GM19043 (cell line): ENCODE measurements at regions not wholly inside any gene's neighbourhood (a gene's known extent, or its start where the extent isn't known, plus 50 kb on each side); places are given as distances from the start of the nearest gene placed in this dataset.

ENCODE experiments used
- ATAC-seq: cut with Tn5 transposase; IDR thresholded peaks from one replicate; pipeline ENCODE4 v1.9.1; 2021; ENCODE audit warnings: low read depth; ENCODE audit not compliant: unreplicated experiment

GRCh38 chr4:160159457-160159856 is 1056.6 kb downstream of the RAPGEF2 start:
- ATAC-seq, result no peak

GRCh38 chr4:160161026-160161425 is 1058.1 kb downstream of the RAPGEF2 start:
- ATAC-seq, result no peak

- ATAC-seq, result no peak
Measured at GRCh38 chr4:160175064-160175643, 1072.3 kb downstream of the RAPGEF2 start.

GRCh38 chr4:160180211-160180610 is 1077.3 kb downstream of the RAPGEF2 start:
- no peak for ATAC-seq

DNA sequence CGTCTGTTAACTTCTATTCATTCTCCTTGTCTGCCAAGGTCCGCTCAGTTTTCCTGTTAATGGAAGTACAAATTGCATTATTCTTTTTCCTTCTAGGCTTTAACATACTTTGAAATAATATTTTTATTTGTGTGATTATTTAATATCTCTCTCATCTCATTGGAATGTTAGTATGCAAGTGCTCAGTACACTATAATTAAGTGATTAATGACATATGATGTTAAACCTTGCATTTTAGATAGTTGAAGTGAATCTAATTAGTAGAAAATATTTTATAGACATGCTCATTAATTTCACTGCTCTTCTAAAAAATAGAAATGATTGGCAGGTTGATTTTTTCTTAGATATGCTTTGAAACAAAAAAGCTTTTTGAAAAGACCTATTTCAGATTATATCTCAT is 1079.8 kb downstream of the RAPGEF2 start:
- ATAC-seq, result no peak

DNA sequence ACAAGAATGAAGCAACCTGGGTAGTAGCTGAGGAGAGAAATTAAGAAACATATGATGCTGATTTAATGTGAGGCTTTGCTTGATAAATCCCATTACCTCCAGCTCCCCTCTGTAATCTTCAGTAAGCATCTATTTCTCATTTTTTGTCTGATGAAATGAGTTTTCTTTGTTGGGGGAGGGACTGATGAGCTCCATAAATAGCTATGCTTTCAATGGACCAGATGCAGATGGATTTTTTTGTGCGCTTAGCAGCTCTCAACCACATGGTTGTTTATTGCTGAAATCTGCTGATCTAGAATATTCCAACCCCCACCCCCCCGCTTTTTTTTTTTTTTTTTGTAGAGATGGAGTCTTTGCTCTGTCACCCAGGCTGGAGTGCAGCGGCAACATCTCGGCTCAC is 1082.0 kb downstream of the RAPGEF2 start:
- no peak for ATAC-seq

- no peak for ATAC-seq
Measured at GRCh38 chr4:160193787-160194186, 1090.9 kb downstream of the RAPGEF2 start.

GRCh38 chr4:160194716-160195115 is 1091.8 kb downstream of the RAPGEF2 start:
- no peak for ATAC-seq

DNA sequence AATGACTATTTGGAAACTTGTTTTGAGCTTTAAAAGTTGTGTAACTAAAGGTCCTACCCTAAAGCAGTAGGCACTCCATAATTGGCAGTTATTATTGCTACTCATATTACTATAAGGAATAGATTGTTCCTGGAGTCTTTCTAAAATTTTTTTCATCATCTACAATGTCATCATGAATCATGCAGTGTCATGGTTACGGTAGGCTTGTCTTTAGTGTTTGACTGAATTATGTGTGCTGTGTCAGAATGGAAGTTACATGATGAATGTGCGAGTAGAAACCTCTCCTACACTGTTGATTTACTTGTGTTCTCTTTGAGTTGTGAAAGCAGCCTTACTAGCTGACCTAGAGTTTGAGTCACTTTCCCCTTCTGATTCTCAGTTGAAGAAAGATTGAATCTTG is 1099.9 kb downstream of the RAPGEF2 start:
- ATAC-seq, result no peak

GRCh38 chr4:160212078-160212477 is 1109.2 kb downstream of the RAPGEF2 start:
- ATAC-seq, result no peak

- ATAC-seq, result no peak
Measured at GRCh38 chr4:160213366-160213765, 1110.5 kb downstream of the RAPGEF2 start.

DNA sequence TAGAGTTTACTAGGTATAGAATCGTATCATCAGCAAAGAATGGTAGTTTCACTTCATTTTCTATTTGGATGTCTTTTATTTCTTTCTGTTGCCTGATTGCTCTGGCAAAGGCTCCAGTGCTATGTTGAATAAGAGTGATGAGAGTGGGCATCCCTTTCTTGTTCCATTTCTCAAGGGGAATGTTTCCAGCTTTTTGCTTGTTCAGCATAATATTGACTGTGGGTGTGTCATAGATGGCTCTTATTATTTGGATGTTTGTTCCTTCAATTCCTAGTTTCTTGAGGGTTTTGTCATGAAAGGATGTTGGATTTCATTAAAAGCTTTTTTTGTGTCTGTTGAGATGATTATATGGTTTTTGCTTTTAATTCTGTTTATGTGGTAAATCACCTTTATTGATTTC is 1114.5 kb downstream of the RAPGEF2 start:
- ATAC-seq, result no peak

DNA sequence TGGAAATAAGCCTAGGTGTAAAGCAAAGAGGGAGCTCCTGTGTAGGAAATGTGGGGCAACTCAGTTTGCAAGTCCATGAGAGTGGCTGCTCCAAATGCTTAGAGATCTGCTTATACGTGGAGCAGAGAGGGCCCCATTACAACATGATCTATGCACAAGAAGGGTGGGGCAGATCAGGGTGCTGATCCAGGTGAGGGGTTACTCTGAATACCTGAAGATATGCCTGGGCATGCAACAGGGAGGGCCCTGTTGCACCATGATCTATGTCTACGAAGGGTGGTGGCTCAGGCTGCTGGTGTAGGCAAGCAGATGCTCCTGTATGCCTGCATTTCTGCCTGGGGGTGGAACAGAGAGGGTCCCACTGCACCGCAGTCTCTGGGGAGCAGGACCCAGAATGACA is 1121.2 kb downstream of the RAPGEF2 start:
- no peak for ATAC-seq

- no peak for ATAC-seq
Measured at GRCh38 chr4:160233141-160233540, 1130.3 kb downstream of the RAPGEF2 start.

- ATAC-seq, result no peak
Measured at GRCh38 chr4:160235285-160235684, 1132.4 kb downstream of the RAPGEF2 start.

- no peak for ATAC-seq
Measured at GRCh38 chr4:160235771-160236170, 1132.9 kb downstream of the RAPGEF2 start.

GRCh38 chr4:160238790-160239189 is 1135.9 kb downstream of the RAPGEF2 start:
- no peak for ATAC-seq

DNA sequence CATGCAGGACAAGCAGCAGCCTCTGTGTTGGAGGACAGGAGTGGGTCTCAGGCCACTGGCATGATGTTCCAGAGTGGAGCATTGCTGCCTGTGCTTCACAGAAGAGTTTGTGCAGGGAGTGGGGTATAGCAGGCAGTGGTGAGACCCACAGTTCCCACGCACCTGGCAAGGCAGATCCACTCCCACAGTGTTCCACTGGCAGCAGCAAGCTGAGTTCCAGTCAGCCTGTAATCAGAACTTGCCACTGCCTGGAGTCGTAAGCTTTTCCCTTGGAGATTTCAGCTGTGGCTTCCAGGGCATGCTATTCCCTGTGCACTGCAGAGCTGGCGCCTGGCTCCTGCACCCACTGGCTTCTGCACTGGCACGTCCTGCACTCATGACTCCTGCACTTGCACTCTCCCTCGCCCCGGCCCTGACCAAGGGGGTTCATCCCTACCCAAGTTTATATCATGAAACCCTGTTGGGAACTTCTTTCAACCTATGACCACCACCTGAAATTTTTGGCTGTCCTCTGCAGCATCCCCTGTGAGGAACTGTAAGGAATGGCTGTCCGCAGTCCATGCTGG is 1144.3 kb downstream of the RAPGEF2 start:
- ATAC-seq, result no peak

GRCh38 chr4:160251522-160252170 is 1148.8 kb downstream of the RAPGEF2 start:
- ATAC-seq, result no peak

- no peak for ATAC-seq
Measured at GRCh38 chr4:160257318-160257717, 1154.4 kb downstream of the RAPGEF2 start.

DNA sequence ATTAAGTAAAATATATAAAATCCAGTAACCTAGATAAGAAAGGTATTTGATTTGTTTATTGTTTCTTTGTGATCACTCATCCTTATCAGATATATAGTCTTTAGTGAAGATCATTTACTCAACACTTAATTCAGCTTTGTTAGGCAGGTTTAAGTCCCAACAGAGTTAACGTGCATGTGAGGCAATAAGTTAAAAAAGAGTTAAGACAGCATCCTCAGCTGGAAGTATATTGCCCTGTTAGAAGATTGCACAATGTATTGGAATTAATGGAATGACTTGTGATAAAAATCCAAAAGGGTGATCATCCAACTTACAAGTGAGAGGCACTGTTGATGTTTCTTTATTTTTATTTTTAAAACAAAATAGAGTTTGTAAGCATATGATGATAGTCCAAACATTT is 1162.1 kb downstream of the RAPGEF2 start:
- no peak for ATAC-seq

- no peak for ATAC-seq
Measured at GRCh38 chr4:160265836-160266235, 1163.0 kb downstream of the RAPGEF2 start.
